ENCODE measurements at regions not wholly inside any gene's neighbourhood (a gene's known extent, or its start where the extent isn't known, plus 50 kb on each side); places are given as distances from the start of the nearest gene placed in this dataset.

- TF ChIP-seq MAFK (IDR thresholded peaks at IDR 0.05; ENCODE audit: low read depth, low read length) (no peak), MAX (IDR thresholded peaks at IDR 0.05) (no peak)
These were observed 527.4 kb upstream of the VSTM2A start (continued) for GRCh38 chr7:54014765-54015164.

Data from H1 (cell line).